Karpas-422 (cell line): ENCODE measurements at regions not wholly inside any gene's neighbourhood (a gene's known extent, or its start where the extent isn't known, plus 50 kb on each side); places are given as distances from the start of the nearest gene placed in this dataset.
"Not testable (repeated sequence)": the region's sequence is repeated elsewhere in the genome, so short reads cannot be mapped to it uniquely, and the experiment has no call there.

Source experiments
- DNase-seq: peaks from one replicate; pipeline ENCODE4 v3.0.0-alpha.2; 2015
- H2AFZ ChIP-seq: fragments of 200-600 bp; sonication (generic); 2 replicates; pipeline ENCODE4 v1.6.1; 2014; ENCODE audit warnings: antibody characterized with exemption, low read length, mixed read lengths
- H3K27ac ChIP-seq: fragments of 200-600 bp; sonication (generic); 2 replicates; pipeline ENCODE4 v1.5.1; 2014; ENCODE audit warnings: mild to moderate bottlenecking, low read length, moderate library complexity
- H3K27me3 ChIP-seq: fragments of 200-600 bp; sonication (generic); 2 replicates; pipeline ENCODE4 v1.6.1; 2014; ENCODE audit warnings: low read length, mixed read lengths
- H3K36me3 ChIP-seq: fragments of 200-600 bp; sonication (generic); 2 replicates; pipeline ENCODE4 v1.6.1; 2014; ENCODE audit warnings: low read length, mixed read lengths; ENCODE audit not compliant: insufficient read depth
- H3K4me1 ChIP-seq: fragments of 200-600 bp; sonication (generic); 2 replicates; pipeline ENCODE4 v1.6.1; 2014; ENCODE audit warnings: mild to moderate bottlenecking, low read length, mixed read lengths
- H3K4me2 ChIP-seq: fragments of 200-600 bp; sonication (generic); 2 replicates; pipeline ENCODE4 v1.6.1; 2014; ENCODE audit warnings: low read length, low read depth, mild to moderate bottlenecking; ENCODE audit not compliant: poor library complexity, severe bottlenecking
- H3K4me3 ChIP-seq: fragments of 200-600 bp; sonication (generic); 2 replicates; pipeline ENCODE4 v1.5.1; 2014; ENCODE audit warnings: mild to moderate bottlenecking, antibody characterized with exemption, low read length, mixed read lengths
- H3K79me2 ChIP-seq: fragments of 200-600 bp; sonication (generic); 2 replicates; pipeline ENCODE4 v1.6.1; 2014; ENCODE audit warnings: mild to moderate bottlenecking, low read length, mixed read lengths
- H3K9ac ChIP-seq: fragments of 200-600 bp; sonication (generic); 2 replicates; pipeline ENCODE4 v1.6.0; 2014; ENCODE audit warnings: low read length
- H3K9me2 ChIP-seq: fragments of 200-600 bp; sonication (generic), shearing (Covaris generic); replicated peaks from 2 replicates; pipeline ENCODE4 v1.6.0; 2014; ENCODE audit warnings: mild to moderate bottlenecking, low read length, moderate library complexity; ENCODE audit not compliant: insufficient read depth
- H3K9me3 ChIP-seq: fragments of 300-700, 200-600 bp; sonication (generic); 2 replicates; pipeline ENCODE4 v1.6.1; 2014; ENCODE audit warnings: low read length, mixed read lengths
- H4K20me1 ChIP-seq: fragments of 200-600 bp; sonication (generic); 2 replicates; pipeline ENCODE4 v1.6.1; 2014; ENCODE audit warnings: mild to moderate bottlenecking, antibody characterized with exemption, low read length, low read depth; ENCODE audit not compliant: insufficient read depth

DNA sequence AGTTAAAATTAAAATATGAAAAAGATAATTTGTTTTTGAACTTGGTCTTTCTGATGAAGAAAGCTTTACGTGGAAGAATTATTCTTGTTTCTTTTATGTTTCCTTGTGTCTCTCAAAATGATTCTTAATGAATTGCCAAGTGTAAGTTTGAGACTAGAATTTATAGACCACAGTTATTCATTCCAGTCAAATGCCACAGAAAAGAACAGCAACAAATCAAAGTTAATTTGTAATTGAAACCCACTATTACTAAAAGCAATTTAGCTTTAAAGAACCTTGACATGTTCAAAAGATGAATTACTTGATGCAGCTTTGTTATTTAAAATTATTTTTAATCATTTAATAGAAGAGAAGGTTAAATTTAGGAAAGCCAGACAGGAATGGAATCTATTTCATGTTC lies 1277.7 kb upstream of the NUDT12 start:
- no peak for DNase-seq
- Histone ChIP-seq H3K36me3 (no peaks in the 10 kb centered on the region), H3K9me3 (peaks cover 29% of the 10 kb centered on the region), H2AFZ (no peak overlapping the region), H3K4me3 (no peak overlapping the region), H3K9ac (no peak overlapping the region), H4K20me1 (no peaks in the 10 kb centered on the region), H3K27me3 (no peaks in the 10 kb centered on the region), H3K4me2 (no peak overlapping the region), H3K9me2 (no peaks in the 10 kb centered on the region), H3K4me1 (no peaks in the 10 kb centered on the region), H3K79me2 (no peaks in the 10 kb centered on the region), H3K27ac (no peak overlapping the region)

DNA sequence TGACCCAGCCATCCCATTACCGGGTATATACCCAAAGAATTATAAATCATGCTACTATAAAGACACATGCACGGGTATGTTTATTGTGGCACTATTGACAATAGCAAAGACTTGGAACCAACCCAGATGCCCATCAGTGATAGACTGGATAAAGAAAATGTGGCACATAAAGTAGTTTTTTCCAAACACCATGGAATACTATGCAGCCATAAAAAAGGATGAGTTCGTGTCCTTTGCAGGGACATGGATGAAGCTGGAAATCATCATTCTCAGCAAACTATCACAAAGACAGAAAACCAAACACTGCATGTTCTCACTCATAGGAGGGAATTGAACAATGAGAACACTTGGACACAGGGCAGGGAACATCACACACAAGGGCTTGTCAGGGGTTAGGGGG lies 1268.9 kb upstream of the NUDT12 start:
- not testable (repeated sequence) for H3K4me1 ChIP-seq, H3K36me3 ChIP-seq, H3K27me3 ChIP-seq, H3K9ac ChIP-seq, DNase-seq, H3K4me3 ChIP-seq, H3K27ac ChIP-seq, H4K20me1 ChIP-seq, H3K4me2 ChIP-seq, H3K9me2 ChIP-seq, H3K79me2 ChIP-seq, H3K9me3 ChIP-seq, H2AFZ ChIP-seq

DNA sequence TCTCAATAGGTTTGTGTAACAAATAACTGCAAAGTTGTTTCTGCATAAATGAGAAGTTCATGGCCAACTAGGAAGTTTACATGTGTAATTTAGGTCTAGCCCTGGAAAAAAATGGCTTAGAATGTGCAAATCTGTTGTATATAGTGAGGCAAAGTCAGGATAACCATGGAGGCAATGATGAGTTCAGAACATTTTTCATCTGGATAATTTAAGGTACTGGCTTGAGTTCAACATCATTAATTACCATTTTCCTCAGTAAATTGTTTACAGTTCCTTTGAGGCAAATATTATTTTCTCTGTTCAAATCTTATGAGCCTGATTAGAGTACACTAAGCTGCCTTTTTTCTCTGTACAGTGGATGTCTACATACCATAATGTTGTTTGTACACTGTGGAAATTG lies 1259.0 kb upstream of the NUDT12 start:
- Histone ChIP-seq H3K36me3 (no peaks in the 10 kb centered on the region), H3K9me2 (no peaks in the 10 kb centered on the region), H3K79me2 (no peaks in the 10 kb centered on the region), H3K4me1 (no peaks in the 10 kb centered on the region), H3K27ac (no peak overlapping the region), H3K9me3 (peaks cover 16% of the 10 kb centered on the region), H2AFZ (no peak overlapping the region), H3K27me3 (no peaks in the 10 kb centered on the region), H4K20me1 (no peaks in the 10 kb centered on the region), H3K4me2 (no peak overlapping the region), H3K4me3 (no peak overlapping the region), H3K9ac (no peak overlapping the region)
- no peak for DNase-seq

DNA sequence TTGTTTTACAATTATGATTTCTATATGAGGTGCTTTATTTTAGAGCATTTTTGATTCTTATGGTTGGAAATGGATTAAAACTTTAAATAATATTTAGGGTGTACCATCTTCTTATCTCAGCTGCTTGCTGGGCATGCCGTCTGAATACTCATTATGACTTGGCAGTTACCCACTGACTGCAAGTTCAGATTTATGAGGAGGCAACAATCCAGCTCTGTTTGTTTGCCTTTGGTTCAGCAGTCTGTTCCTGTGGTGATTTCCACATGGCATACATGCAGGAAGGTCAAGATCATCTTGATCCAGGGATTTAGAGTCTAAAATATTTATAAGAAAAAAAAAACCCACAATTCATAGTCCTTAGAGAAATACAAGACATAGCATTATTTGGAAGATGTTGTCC lies 1254.5 kb upstream of the NUDT12 start:
- H2AFZ ChIP-seq, result no peak overlapping the region
- H3K4me1 ChIP-seq, result no peaks in the 10 kb centered on the region
- no peaks in the 10 kb centered on the region for H3K79me2 ChIP-seq
- H3K9me2 ChIP-seq, result no peaks in the 10 kb centered on the region
- no peaks in the 10 kb centered on the region for H4K20me1 ChIP-seq
- no peak overlapping the region for H3K4me2 ChIP-seq
- H3K9ac ChIP-seq, result no peak overlapping the region
- H3K27ac ChIP-seq, result no peak overlapping the region
- no peaks in the 10 kb centered on the region for H3K36me3 ChIP-seq
- H3K9me3 ChIP-seq, result peaks cover 17% of the 10 kb centered on the region
- DNase-seq, result no peak
- no peaks in the 10 kb centered on the region for H3K27me3 ChIP-seq
- H3K4me3 ChIP-seq, result no peak overlapping the region

GRCh38 chr5:104815212-104815611 lies 1252.6 kb upstream of the NUDT12 start:
- no peak overlapping the region for H3K9ac ChIP-seq
- H3K27me3 ChIP-seq, result no peaks in the 10 kb centered on the region
- no peak overlapping the region for H3K27ac ChIP-seq
- no peaks in the 10 kb centered on the region for H3K9me2 ChIP-seq
- no peak overlapping the region for H2AFZ ChIP-seq
- H4K20me1 ChIP-seq, result no peaks in the 10 kb centered on the region
- no peaks in the 10 kb centered on the region for H3K36me3 ChIP-seq
- DNase-seq, result no peak
- no peaks in the 10 kb centered on the region for H3K79me2 ChIP-seq
- no peak overlapping the region for H3K4me2 ChIP-seq
- no peak overlapping the region for H3K4me3 ChIP-seq
- H3K9me3 ChIP-seq, result peaks cover 13% of the 10 kb centered on the region
- no peaks in the 10 kb centered on the region for H3K4me1 ChIP-seq

- no peak overlapping the region for H3K27ac ChIP-seq
- DNase-seq, result peak; percentile 62
- no peaks in the 10 kb centered on the region for H3K27me3 ChIP-seq
- no peaks in the 10 kb centered on the region for H4K20me1 ChIP-seq
- peaks cover 35% of the 10 kb centered on the region for H3K9me3 ChIP-seq
- no peak overlapping the region for H3K4me3 ChIP-seq
- no peak overlapping the region for H3K9ac ChIP-seq
- no peaks in the 10 kb centered on the region for H3K36me3 ChIP-seq
- no peaks in the 10 kb centered on the region for H3K79me2 ChIP-seq
- H3K4me2 ChIP-seq, result no peak overlapping the region
- H3K9me2 ChIP-seq, result no peaks in the 10 kb centered on the region
- H3K4me1 ChIP-seq, result no peaks in the 10 kb centered on the region
- H2AFZ ChIP-seq, result no peak overlapping the region
These were observed 1238.0 kb upstream of the NUDT12 start for GRCh38 chr5:104800440-104801048.

GRCh38 chr5:104793755-104794080 lies 1231.1 kb upstream of the NUDT12 start:
- Histone ChIP-seq H3K9me3 (peaks cover 6% of the 10 kb centered on the region; the same call in 1 of the 2 replicates), H3K4me1 (no peaks in the 10 kb centered on the region), H2AFZ (no peak overlapping the region), H3K9me2 (no peaks in the 10 kb centered on the region), H3K36me3 (no peaks in the 10 kb centered on the region), H3K27ac (no peak overlapping the region), H3K4me2 (no peak overlapping the region), H4K20me1 (no peaks in the 10 kb centered on the region), H3K79me2 (no peaks in the 10 kb centered on the region), H3K9ac (no peak overlapping the region), H3K27me3 (no peaks in the 10 kb centered on the region), H3K4me3 (no peak overlapping the region)
- no peak for DNase-seq

DNA sequence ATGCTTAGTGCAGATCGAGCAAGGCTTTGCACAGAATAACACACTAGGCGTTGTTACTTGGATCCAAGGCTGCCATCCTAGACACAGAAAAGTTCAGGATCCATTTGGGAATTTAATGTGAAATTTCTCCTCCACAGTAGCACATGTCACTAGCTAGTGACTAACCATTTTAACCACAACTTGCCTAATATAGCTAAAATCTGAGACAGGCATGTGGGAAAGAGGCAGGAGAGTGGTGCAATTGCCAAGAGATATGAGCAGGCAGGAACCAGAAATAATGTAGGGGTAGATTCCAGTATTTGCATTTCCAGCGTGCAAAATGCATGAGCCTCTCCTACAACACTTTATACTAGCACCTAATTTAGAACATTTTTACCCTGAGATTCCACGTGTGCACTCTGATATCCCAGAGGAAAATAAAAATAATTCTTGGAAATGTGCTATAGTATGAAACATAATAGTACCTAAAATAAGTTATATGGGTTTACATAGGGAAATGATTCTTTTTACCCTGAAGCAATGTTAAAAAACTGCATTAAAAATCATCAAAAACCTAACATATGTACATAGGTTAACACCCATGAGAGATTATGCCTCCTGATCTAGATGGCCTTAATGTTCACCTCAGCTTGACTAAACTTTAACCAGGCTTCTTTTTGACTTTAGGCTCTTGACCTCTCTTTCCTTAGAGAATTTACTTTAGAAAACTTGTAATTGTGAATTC lies 1230.6 kb upstream of the NUDT12 start:
- Histone ChIP-seq H3K9ac (no peak overlapping the region), H3K27me3 (no peaks in the 10 kb centered on the region), H4K20me1 (no peaks in the 10 kb centered on the region), H3K27ac (no peak overlapping the region), H3K36me3 (no peaks in the 10 kb centered on the region), H3K79me2 (no peaks in the 10 kb centered on the region), H3K9me2 (no peaks in the 10 kb centered on the region), H2AFZ (no peak overlapping the region), H3K9me3 (peaks cover 6% of the 10 kb centered on the region; the same call in 1 of the 2 replicates), H3K4me2 (no peak overlapping the region), H3K4me3 (no peak overlapping the region), H3K4me1 (no peaks in the 10 kb centered on the region)
- DNase-seq, result no peak
